GM23338 (cell line): ENCODE measurements at regions not wholly inside any gene's neighbourhood (a gene's known extent, or its start where the extent isn't known, plus 50 kb on each side); places are given as distances from the start of the nearest gene placed in this dataset.

ENCODE experiments used
- ATAC-seq: fragments of 200-7000 bp; cut with Tn5 transposase; 3 replicates; pipeline ENCODE4 v1.9.1; 2020
- DNase-seq: peaks from one replicate; pipeline ENCODE4 v3.0.0-alpha.2; 2015; ENCODE audit warnings: low spot score
- H2AFZ ChIP-seq: fragments of 200-600 bp; sonication (generic); 2 replicates; pipeline ENCODE4 v1.8.0; 2016; ENCODE audit warnings: antibody characterized with exemption, mild to moderate bottlenecking, moderate library complexity
- H3F3A ChIP-seq: fragments of 200-600 bp; sonication (generic); replicated peaks from 2 replicates; pipeline ENCODE4 v1.8.0; 2017; ENCODE audit warnings: antibody characterized with exemption, mixed run types, low read depth
- H3K27ac ChIP-seq: fragments of 200-600 bp; sonication (generic); 2 replicates; pipeline ENCODE4 v1.6.1; 2016; ENCODE audit warnings: low read depth
- H3K27me3 ChIP-seq: fragments of 200-600 bp; sonication (generic); 2 replicates; pipeline ENCODE4 v1.8.0; 2016; ENCODE audit warnings: mild to moderate bottlenecking, mixed run types, moderate library complexity; ENCODE audit not compliant: insufficient read depth
- H3K36me3 ChIP-seq: fragments of 200-600 bp; sonication (generic); 2 replicates; pipeline ENCODE4 v1.8.0; 2016; ENCODE audit warnings: mild to moderate bottlenecking; ENCODE audit not compliant: insufficient read depth
- H3K4me1 ChIP-seq: fragments of 200-600 bp; sonication (generic); 2 replicates; pipeline ENCODE4 v1.8.0; 2016; ENCODE audit warnings: mild to moderate bottlenecking, moderate library complexity; ENCODE audit not compliant: insufficient read depth
- H3K4me2 ChIP-seq: fragments of 200-600 bp; sonication (generic); 2 replicates; pipeline ENCODE4 v1.7.1; 2017; ENCODE audit warnings: mixed run types
- H3K4me3 ChIP-seq: fragments of 200-600 bp; sonication (generic); 2 replicates; pipeline ENCODE4 v1.6.1; 2016; ENCODE audit warnings: mixed run types
- H3K79me2 ChIP-seq: fragments of 200-600 bp; sonication (generic); replicated peaks from 2 replicates; pipeline ENCODE4 v1.8.0; 2017; ENCODE audit warnings: mild to moderate bottlenecking; ENCODE audit not compliant: insufficient read depth
- H3K9me2 ChIP-seq: fragments of 200-600 bp; sonication (generic); 2 replicates; pipeline ENCODE4 v1.8.0; 2017; ENCODE audit not compliant: insufficient read depth
- H4K20me1 ChIP-seq: fragments of 200-600 bp; sonication (generic); replicated peaks from 2 replicates; pipeline ENCODE4 v1.8.0; 2017; ENCODE audit warnings: mild to moderate bottlenecking; ENCODE audit not compliant: insufficient read depth
- H3K27ac Mint-ChIP-seq: 2 replicates; pipeline ENCODE4 v1.8.0; 2020; ENCODE audit warnings: inconsistent platforms, mild to moderate bottlenecking, moderate library complexity, mixed read lengths
- H3K27me3 Mint-ChIP-seq: 3 replicates; pipeline ENCODE4 v1.8.0; 2022; ENCODE audit warnings: low read depth, mild to moderate bottlenecking, moderate library complexity, mixed read lengths, inconsistent platforms; ENCODE audit not compliant: insufficient read depth, poor library complexity
- H3K36me3 Mint-ChIP-seq: 3 replicates; pipeline ENCODE4 v1.8.0; 2021; ENCODE audit warnings: low read depth, mild to moderate bottlenecking, inconsistent platforms, moderate library complexity, mixed read lengths
- H3K4me1 Mint-ChIP-seq: 3 replicates; pipeline ENCODE4 v1.8.0; 2020; ENCODE audit warnings: mild to moderate bottlenecking, inconsistent platforms, mixed read lengths
- H3K4me3 Mint-ChIP-seq: 3 replicates; pipeline ENCODE4 v1.8.0; 2021; ENCODE audit warnings: moderate library complexity, mild to moderate bottlenecking, inconsistent platforms, mixed read lengths
- H3K9me3 Mint-ChIP-seq: 3 replicates; pipeline ENCODE4 v1.8.0; 2020; ENCODE audit warnings: moderate library complexity, mild to moderate bottlenecking, inconsistent platforms, mixed read lengths
- CREB1 ChIP-seq: fragments of 250-450 bp; sonication (Bioruptor Pico); IDR thresholded peaks from 2 replicates; pipeline ENCODE4 v1.5.0; 2020; ENCODE audit warnings: low read depth, mild to moderate bottlenecking, moderate library complexity
- ETS1 ChIP-seq: IDR thresholded peaks from 2 replicates; pipeline ENCODE4 v1.6.1; 2016; ENCODE audit warnings: antibody characterized with exemption
- EZH2 ChIP-seq: fragments of 200-600 bp; sonication (generic); IDR thresholded peaks from one replicate; pipeline ENCODE4 v1.8.0; 2017; ENCODE audit warnings: antibody characterized with exemption, mild to moderate bottlenecking, low read depth; ENCODE audit not compliant: unreplicated experiment
- EZH2phosphoT487 ChIP-seq: fragments of 200-600 bp; sonication (generic); IDR thresholded peaks from one replicate; pipeline ENCODE4 v1.8.1; 2018; ENCODE audit warnings: antibody characterized with exemption; ENCODE audit not compliant: unreplicated experiment
- JUNB ChIP-seq: IDR thresholded peaks from one replicate; pipeline ENCODE4 v1.6.1; 2016; ENCODE audit warnings: antibody characterized with exemption; ENCODE audit not compliant: unreplicated experiment
- NANOG ChIP-seq: IDR thresholded peaks from 2 replicates; pipeline ENCODE4 v1.6.1; 2016; ENCODE audit warnings: antibody characterized with exemption, borderline replicate concordance
- POLR2AphosphoS5 ChIP-seq: IDR thresholded peaks from 2 replicates; pipeline ENCODE4 v1.6.1; 2016; ENCODE audit warnings: antibody characterized with exemption, low read depth
- STAT1 ChIP-seq: IDR thresholded peaks from one replicate; pipeline ENCODE4 v1.6.1; 2016; ENCODE audit warnings: antibody characterized with exemption; ENCODE audit not compliant: unreplicated experiment
- ZNF114 ChIP-seq: fragments of 250-450 bp; sonication (Bioruptor Pico); IDR thresholded peaks from 2 replicates; pipeline ENCODE4 v1.5.0; 2020; ENCODE audit warnings: mild to moderate bottlenecking, moderate library complexity
- ZNF331 ChIP-seq: fragments of 250-450 bp; sonication (Bioruptor Pico); IDR thresholded peaks from 2 replicates; pipeline ENCODE4 v1.5.0; 2020; ENCODE audit warnings: low read depth, mild to moderate bottlenecking, moderate library complexity
- TF ChIP-seq, protein P1 (sequence below): IDR thresholded peaks from one replicate; pipeline ENCODE4 v1.6.1; 2018; ENCODE audit warnings: antibody characterized with exemption; ENCODE audit not compliant: unreplicated experiment
- TF ChIP-seq, protein P2 (sequence below): fragments of 250-450 bp; sonication (Bioruptor Pico); IDR thresholded peaks from 2 replicates; pipeline ENCODE4 v1.5.0; 2020; ENCODE audit warnings: mild to moderate bottlenecking, moderate library complexity
- TF ChIP-seq, protein P3 (sequence below), 2 experiments: fragments of 200-600 bp in 1 of 2; sonication (generic) in 1 of 2; conservative IDR thresholded peaks; 2 replicates each; pipeline versions ENCODE4 v1.5.1 to v1.6.1; 2016 to 2017; ENCODE audit warnings: antibody characterized with exemption in 2 of 2, low read depth in 2 of 2, mild to moderate bottlenecking in 2 of 2, moderate library complexity in 1 of 2

DNA sequence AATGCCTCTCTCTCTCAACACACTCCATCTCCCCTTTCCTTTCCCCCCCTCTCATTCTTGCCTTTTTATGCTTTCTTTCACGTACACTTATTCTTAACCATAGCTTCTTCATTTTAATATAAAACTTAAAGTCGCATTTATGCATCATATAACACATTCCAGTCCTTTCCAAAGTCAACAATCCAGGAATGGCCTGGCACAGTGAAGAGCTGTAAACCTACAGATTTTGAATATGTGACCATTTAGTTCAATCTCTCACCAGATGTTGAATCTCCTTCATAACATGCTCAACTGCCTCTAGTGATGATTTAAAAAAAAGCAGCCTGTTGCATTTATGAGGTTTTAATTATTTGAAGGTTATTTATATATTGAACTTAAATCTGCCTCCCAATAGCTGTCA, 186.2 kb upstream of the GRAMD2B start:
- Histone ChIP-seq H3K4me3 (no peak overlapping the region), H2AFZ (no peak overlapping the region), H3K27me3 (no peaks in the 10 kb centered on the region), H4K20me1 (no peaks in the 10 kb centered on the region), H3K4me2 (no peak overlapping the region), H3K9me2 (peaks cover 12% of the 10 kb centered on the region), H3K79me2 (no peaks in the 10 kb centered on the region), H3F3A (no peaks in the 10 kb centered on the region), H3K36me3 (no peaks in the 10 kb centered on the region), H3K27ac (no peak overlapping the region), H3K4me1 (no peaks in the 10 kb centered on the region; the same call in 1 of the 2 replicates)
- Mint-ChIP-seq H3K36me3 (no peaks in the 10 kb centered on the region), H3K4me3 (no peak overlapping the region), H3K27me3 (no peaks in the 10 kb centered on the region), H3K4me1 (peaks cover 24% of the 10 kb centered on the region), H3K27ac (no peak overlapping the region), H3K9me3 (no peaks in the 10 kb centered on the region)
- DNase-seq = no peak
- ATAC-seq = no peak
- TF ChIP-seq POLR2AphosphoS5 = no peak
- no peak for TF ChIP-seq ZNF114 (CRISPR knock-in tag)
- TF ChIP-seq, protein P1, sequence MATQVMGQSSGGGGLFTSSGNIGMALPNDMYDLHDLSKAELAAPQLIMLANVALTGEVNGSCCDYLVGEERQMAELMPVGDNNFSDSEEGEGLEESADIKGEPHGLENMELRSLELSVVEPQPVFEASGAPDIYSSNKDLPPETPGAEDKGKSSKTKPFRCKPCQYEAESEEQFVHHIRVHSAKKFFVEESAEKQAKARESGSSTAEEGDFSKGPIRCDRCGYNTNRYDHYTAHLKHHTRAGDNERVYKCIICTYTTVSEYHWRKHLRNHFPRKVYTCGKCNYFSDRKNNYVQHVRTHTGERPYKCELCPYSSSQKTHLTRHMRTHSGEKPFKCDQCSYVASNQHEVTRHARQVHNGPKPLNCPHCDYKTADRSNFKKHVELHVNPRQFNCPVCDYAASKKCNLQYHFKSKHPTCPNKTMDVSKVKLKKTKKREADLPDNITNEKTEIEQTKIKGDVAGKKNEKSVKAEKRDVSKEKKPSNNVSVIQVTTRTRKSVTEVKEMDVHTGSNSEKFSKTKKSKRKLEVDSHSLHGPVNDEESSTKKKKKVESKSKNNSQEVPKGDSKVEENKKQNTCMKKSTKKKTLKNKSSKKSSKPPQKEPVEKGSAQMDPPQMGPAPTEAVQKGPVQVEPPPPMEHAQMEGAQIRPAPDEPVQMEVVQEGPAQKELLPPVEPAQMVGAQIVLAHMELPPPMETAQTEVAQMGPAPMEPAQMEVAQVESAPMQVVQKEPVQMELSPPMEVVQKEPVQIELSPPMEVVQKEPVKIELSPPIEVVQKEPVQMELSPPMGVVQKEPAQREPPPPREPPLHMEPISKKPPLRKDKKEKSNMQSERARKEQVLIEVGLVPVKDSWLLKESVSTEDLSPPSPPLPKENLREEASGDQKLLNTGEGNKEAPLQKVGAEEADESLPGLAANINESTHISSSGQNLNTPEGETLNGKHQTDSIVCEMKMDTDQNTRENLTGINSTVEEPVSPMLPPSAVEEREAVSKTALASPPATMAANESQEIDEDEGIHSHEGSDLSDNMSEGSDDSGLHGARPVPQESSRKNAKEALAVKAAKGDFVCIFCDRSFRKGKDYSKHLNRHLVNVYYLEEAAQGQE = no peak
- TF ChIP-seq, protein P2, sequence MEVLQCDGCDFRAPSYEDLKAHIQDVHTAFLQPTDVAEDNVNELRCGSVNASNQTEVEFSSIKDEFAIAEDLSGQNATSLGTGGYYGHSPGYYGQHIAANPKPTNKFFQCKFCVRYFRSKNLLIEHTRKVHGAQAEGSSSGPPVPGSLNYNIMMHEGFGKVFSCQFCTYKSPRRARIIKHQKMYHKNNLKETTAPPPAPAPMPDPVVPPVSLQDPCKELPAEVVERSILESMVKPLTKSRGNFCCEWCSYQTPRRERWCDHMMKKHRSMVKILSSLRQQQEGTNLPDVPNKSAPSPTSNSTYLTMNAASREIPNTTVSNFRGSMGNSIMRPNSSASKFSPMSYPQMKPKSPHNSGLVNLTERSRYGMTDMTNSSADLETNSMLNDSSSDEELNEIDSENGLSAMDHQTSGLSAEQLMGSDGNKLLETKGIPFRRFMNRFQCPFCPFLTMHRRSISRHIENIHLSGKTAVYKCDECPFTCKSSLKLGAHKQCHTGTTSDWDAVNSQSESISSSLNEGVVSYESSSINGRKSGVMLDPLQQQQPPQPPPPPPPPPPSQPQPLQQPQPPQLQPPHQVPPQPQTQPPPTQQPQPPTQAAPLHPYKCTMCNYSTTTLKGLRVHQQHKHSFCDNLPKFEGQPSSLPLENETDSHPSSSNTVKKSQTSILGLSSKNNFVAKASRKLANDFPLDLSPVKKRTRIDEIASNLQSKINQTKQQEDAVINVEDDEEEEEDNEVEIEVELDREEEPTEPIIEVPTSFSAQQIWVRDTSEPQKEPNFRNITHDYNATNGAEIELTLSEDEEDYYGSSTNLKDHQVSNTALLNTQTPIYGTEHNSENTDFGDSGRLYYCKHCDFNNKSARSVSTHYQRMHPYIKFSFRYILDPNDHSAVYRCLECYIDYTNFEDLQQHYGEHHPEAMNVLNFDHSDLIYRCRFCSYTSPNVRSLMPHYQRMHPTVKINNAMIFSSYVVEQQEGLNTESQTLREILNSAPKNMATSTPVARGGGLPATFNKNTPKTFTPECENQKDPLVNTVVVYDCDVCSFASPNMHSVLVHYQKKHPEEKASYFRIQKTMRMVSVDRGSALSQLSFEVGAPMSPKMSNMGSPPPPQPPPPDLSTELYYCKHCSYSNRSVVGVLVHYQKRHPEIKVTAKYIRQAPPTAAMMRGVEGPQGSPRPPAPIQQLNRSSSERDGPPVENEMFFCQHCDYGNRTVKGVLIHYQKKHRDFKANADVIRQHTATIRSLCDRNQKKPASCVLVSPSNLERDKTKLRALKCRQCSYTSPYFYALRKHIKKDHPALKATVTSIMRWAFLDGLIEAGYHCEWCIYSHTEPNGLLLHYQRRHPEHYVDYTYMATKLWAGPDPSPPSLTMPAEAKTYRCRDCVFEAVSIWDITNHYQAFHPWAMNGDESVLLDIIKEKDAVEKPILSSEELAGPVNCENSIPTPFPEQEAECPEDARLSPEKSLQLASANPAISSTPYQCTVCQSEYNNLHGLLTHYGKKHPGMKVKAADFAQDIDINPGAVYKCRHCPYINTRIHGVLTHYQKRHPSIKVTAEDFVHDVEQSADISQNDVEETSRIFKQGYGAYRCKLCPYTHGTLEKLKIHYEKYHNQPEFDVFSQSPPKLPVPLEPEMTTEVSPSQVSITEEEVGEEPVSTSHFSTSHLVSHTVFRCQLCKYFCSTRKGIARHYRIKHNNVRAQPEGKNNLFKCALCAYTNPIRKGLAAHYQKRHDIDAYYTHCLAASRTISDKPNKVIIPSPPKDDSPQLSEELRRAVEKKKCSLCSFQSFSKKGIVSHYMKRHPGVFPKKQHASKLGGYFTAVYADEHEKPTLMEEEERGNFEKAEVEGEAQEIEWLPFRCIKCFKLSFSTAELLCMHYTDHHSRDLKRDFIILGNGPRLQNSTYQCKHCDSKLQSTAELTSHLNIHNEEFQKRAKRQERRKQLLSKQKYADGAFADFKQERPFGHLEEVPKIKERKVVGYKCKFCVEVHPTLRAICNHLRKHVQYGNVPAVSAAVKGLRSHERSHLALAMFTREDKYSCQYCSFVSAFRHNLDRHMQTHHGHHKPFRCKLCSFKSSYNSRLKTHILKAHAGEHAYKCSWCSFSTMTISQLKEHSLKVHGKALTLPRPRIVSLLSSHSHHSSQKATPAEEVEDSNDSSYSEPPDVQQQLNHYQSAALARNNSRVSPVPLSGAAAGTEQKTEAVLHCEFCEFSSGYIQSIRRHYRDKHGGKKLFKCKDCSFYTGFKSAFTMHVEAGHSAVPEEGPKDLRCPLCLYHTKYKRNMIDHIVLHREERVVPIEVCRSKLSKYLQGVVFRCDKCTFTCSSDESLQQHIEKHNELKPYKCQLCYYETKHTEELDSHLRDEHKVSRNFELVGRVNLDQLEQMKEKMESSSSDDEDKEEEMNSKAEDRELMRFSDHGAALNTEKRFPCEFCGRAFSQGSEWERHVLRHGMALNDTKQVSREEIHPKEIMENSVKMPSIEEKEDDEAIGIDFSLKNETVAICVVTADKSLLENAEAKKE = no peak
- TF ChIP-seq, protein P3, sequence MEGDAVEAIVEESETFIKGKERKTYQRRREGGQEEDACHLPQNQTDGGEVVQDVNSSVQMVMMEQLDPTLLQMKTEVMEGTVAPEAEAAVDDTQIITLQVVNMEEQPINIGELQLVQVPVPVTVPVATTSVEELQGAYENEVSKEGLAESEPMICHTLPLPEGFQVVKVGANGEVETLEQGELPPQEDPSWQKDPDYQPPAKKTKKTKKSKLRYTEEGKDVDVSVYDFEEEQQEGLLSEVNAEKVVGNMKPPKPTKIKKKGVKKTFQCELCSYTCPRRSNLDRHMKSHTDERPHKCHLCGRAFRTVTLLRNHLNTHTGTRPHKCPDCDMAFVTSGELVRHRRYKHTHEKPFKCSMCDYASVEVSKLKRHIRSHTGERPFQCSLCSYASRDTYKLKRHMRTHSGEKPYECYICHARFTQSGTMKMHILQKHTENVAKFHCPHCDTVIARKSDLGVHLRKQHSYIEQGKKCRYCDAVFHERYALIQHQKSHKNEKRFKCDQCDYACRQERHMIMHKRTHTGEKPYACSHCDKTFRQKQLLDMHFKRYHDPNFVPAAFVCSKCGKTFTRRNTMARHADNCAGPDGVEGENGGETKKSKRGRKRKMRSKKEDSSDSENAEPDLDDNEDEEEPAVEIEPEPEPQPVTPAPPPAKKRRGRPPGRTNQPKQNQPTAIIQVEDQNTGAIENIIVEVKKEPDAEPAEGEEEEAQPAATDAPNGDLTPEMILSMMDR (conservative IDR thresholded peaks at IDR 0.05; ENCODE audit: low read depth in 2 of 2) = no peak
- no peak for TF ChIP-seq EZH2phosphoT487
- no peak for TF ChIP-seq EZH2
- TF ChIP-seq ETS1 = no peak
- TF ChIP-seq NANOG = no peak
- no peak for TF ChIP-seq CREB1 (CRISPR knock-in tag)
- no peak for TF ChIP-seq ZNF331 (CRISPR knock-in tag)
- TF ChIP-seq JUNB = no peak
- TF ChIP-seq STAT1 = no peak
